ENCODE measurements at regions not wholly inside any gene's neighbourhood (a gene's known extent, or its start where the extent isn't known, plus 50 kb on each side); places are given as distances from the start of the nearest gene placed in this dataset.

DNA sequence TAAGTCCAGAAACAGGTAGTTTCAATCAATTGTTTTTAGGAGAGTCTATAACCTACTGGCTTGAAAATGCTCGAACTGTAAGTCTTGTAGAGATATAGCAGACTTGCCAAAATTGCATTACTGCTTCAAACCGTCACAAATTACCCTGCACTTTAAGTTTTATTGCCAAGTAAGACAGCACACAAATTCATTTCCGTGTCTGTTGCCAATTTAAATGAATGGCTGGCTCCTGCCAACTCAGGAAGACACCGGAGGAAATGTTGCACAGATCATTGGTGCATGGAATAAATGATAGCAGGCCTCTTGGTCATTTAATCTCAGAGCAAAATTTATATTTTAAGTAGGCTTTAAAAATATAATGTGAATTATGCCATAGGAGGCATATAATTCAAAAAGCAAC, 438.1 kb downstream of the HACE1 start:
- no peak for DNase-seq (ENCODE audit: low read depth in 3 of 3)

DNA sequence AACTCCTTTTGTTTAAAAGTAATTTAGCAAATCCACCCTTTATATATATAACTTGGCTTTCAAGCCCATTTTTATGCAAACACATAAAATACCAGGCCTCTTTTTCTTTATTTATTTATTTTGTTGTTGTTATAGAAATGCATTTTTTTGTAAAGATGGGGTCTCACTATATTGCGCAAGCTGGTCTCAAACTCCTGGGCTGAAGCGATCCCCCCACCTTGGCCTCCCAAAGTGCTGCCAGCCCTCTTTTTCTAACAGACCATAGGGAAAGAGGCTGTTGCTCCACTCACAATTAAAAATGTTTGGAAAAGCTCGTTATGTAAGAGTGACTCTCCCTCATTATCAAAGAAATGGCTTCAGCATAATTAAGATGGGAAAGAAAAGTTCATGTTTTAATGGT, 440.9 kb downstream of the HACE1 start:
- DNase-seq (ENCODE audit: low read depth in 3 of 3) = no peak

DNA sequence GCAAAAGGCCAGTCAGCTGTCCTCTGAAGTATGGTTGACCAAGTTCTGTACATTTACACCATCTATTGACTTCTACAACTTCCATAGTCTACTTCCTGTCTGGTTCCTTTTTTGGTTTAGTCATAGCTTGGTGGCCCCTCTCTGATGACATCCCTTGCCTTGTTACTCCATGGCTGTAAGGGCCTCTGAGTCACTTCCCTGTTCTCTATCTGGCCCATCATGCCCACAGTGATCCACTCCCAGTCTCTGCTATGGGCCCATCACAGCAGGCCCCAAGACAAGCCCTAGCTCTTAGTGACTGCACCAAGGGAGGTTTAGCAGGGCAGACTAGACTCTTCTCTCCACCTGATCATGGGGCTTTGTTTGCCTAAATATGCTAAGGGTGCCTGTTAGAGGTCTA, 441.6 kb downstream of the HACE1 start:
- DNase-seq (ENCODE audit: low read depth in 3 of 3) = no peak

DNA sequence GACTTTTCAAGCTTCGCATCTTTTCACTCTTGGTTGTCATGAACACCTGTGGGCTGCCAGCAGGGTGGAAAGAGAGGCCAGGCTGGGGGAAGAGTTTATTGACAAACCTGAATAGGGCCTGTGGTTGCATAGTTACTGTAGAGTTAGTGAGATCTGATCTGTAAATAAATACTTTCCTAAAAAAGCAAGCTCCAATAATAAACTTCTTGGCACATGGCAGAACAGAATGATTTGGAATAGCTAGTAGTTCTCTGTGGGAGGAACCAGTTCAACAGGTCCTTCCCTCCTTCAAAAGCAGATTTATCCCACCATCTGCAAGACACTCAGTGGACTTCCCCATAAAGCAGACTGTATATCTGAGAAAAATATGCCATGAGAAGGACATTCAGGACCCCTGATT, 445.0 kb downstream of the HACE1 start:
- no peak for DNase-seq (ENCODE audit: low read depth in 3 of 3)

DNA sequence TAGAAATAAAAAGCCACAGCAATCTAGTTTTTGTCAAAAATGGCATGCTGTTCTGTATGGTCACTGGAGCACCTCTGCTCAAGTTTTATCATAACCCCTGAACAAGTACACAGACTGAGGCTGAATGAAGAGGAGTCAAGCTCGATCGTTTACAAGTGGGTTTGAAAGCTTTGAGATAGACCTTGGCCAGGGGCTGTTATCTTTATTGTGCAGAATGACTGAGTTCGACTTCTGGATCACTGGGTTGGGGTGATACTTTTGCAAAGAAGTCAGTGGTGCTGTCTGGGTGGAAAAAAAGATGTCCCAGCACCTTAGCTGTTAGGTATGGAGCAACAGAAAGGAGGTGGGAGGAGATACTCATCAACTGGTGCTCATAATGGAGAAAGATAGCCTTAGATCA, 446.0 kb downstream of the HACE1 start:
- DNase-seq (ENCODE audit: low read depth in 3 of 3) = no peak

DNA sequence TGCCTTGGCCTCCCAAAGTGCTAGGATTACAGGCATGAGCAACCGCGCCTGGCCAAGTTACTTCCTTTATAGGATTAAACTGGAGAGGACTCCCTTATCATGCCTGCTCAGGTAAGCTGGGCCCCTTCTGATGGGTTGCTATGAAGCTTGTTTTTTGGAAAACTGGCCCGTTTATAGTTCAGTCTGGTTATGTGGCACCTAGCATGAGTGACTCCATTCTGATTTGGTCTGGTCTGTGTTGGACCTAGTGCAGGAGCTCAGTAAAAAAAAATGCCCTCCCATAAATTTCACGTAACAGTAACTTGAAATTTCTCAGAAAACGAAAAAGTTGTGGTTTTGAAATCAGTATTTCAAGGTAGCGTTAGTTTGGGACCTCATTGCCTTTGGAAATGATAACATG, 448.4 kb downstream of the HACE1 start:
- DNase-seq (ENCODE audit: low read depth in 3 of 3) = no peak

DNA sequence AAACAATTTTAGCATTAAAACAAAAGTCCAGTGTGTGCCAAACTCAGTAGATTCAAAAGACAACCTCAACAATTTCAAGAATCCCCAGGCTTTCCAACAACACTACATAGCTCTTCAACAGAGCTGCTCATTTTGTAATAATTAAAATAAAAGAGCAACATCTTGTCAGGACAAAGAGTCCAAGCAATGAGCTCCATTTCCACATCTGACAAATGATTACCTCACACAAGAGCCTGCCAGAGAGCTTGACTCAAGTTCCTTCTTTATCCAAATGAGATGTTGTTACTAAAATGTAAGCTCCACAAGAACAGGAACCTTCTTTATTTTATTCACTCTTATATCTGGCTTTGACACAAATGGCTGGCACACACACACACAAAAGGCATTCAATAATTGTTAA, 449.8 kb downstream of the HACE1 start:
- DNase-seq (ENCODE audit: low read depth in 3 of 3) = no peak

DNA sequence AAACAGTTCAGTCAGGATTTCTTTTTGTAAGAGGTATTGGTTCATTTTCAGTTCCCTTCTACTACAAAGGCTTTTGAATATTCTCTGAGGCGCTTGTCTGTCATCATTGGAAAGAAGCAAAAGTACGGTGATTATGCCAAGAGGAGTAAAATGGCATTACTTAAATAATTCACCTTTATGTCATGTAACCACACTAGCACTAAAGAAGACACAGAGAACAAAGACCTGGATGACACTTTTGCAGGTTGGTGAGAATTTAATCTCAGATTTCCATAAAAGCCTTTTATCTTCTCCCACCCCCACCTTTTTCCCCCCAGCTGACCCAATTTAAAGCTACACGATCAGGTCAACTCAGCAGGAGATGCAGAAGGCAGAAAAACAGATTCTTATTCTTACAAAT, 451.8 kb downstream of the HACE1 start:
- no peak for DNase-seq (ENCODE audit: low read depth in 3 of 3)

DNA sequence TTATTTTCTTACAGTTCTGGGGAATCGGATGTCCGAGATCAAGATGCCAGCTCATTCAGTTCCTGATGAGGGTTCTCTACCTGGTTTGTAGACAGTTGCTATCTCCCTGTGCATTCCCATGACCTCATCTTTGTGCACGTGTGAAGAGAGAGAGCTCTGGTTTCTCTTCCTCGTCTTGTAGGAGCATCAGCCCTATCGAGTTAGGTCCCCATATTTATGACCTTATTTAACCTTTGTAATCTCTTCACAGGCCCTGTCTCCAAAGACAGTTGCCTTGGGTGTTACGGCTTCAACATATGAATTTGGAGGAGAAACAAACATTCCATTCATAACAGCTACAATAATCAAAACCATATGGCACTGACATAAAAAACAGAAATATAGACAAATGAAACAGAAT, 455.3 kb downstream of the HACE1 start:
- DNase-seq (ENCODE audit: low read depth in 3 of 3) = no peak

DNA sequence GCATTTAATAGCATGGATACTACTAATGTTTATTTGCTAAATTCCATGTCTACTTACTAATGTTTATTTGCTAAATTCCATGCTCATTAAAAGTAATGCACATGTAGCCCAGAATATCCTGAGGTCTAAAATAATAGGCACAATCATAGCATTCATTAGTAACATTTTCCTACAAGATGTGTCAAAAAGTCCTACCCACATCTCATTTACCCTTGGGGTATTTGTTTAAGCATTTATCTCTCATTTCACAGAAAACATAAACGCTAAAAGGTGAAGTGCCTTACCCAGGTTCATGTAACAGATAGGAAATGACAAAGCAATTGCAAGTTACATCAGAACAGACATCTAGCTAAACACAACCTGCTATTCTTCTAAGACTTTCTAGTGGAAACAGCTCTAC, 457.1 kb downstream of the HACE1 start:
- no peak for DNase-seq (ENCODE audit: low read depth in 3 of 3)

DNA sequence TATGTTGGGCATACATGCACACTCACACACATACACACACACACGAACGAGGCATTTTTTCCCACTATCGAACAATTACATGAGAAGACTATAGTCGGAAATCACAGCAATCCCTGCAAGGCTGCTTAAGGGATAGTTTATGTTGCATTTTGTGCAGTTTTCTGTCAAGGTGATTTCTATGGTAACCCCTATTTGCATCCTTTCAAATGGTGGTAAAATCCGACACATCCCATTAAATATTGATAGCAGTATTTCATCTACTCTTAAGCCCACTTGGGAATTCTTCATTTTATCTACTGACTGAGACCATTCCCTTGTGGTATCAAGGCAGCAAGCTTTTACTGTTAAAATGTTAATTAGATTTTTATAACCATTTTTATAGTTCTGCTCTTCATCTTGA, 457.8 kb downstream of the HACE1 start:
- no peak for DNase-seq (ENCODE audit: low read depth in 3 of 3)

DNA sequence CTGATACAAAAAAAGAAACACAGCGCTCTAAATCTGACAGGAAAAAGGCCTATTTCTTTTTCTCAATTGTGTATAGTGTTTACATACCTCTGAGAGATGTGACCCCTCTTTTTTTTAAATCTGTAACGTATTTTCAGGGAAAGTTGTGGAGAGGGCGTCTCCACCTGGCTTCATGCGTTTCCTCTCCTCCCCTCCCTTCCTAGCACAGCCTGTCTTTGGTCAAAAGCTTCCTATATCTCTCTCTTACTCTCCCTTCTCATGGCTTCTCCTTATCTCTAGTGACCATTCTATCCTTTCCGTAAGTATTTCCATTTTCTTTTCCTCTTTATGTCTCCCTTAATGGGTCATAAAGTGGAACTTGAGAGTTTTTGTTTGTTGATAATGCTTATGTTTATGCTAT, 458.9 kb downstream of the HACE1 start:
- DNase-seq (ENCODE audit: low read depth in 3 of 3) = no peak

DNA sequence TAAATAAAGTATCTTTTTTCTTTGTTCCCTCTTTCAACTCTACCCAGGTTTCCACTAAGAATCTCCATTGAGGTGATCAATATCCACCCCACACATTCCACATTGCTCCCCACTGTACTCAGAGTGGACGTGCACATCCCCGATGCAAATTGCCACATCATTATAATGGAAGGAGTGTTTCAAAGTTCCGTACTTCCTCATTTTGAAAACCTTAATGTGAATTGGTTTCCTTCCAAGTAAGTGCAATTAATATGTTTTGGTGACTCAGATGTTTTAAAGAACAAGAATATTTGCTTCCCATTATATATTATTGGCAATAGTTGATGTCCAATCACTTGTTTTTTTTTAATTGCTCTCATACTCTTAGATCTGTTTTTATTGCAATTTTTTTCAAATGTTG, 463.6 kb downstream of the HACE1 start:
- no peak for DNase-seq (ENCODE audit: low read depth in 3 of 3)

DNA sequence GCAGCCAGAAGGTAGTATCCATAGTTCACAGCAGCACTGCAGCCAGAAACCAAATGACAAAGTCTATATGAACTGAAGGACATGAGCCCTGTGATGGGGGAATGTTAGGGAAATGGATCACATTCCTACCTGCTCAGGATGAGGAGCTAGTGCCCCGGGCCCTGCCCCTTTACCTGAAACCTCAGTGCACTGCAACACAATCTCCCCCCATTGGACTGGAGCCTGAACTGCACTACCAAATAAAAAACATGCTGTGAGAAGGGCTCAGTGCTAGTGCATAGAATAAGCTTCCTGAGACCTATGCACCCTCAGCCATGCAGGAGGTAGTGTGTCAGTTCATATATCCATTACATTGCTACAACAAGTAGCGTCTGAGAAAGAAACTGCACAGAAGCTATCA, 477.8 kb downstream of the HACE1 start:
- DNase-seq (ENCODE audit: low read depth in 3 of 3) = no peak

DNA sequence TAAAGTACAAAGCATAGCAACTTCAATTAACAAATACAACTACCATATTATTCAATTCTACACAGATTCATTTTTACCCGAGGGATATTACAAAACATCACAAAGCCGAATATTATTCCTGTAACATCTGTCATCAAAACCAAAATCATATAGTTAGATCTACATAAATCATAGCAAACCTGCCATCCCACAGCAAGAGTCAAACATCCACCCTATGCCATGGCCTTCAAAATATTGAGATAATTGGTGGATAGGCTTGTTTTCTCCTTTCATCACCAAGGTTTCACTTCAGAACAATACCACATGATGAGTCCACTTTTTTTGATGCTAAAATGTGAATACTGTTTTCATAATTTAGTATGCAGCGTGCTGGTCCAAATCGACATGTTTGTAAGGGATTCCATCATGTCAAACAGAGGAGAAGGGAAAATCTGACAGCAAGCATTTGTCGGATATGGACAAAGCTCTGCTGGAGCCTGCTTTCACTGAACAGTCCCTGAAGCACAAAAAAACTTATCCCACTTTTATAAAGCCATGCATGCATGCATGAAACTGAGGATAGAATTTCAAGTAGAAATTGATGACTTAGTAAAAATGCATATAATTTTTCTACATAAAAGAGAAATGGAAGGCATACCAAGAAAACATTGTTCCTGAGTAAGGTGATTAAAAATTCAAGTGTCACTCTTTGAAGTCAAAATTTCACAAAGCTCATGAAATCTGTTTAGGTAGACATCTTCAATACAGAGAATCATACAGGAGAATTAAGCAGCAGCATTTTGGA, 494.1 kb downstream of the HACE1 start:
- no peak for DNase-seq (ENCODE audit: low read depth in 3 of 3)

DNA sequence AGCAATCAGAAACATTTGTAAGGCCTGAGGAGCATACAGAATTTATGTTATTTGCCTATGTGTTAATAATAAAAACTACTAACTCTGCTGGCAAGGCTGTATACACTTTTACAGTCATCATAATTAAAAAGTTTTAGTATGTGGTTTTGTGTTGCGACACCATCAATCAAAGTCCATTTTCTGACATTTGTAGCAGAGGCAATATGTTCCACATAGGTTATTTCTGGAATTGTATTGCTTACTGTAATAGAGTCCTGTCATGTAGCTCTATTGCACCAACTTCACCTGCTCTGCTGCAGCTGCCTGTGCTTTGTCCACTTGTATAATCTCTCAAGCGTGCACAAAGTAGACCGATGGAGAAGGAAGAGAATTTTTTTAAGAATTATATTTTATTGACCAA, 501.8 kb downstream of the HACE1 start:
- no peak for DNase-seq (ENCODE audit: low read depth in 3 of 3)

DNA sequence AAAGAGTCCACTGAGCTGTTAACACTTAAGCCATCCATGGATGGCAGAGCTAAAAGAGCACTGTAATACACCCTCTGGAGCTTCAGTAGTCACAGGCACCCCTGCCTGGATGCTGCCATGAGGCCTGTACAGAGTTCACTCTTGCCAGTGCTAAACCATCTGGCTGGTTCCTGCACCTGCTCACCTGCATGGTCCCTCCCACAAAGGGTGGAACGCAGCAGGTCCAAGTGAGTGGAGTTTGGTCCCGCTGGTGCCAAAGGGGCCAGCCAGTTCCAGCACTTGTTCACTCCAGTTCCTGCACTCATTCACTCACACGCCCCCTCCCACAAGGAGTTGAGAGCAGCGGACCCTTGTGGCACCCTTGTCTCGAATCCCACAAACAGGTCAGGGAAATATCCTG, 503.5 kb downstream of the HACE1 start:
- DNase-seq (ENCODE audit: low read depth in 3 of 3) = no peak

DNA sequence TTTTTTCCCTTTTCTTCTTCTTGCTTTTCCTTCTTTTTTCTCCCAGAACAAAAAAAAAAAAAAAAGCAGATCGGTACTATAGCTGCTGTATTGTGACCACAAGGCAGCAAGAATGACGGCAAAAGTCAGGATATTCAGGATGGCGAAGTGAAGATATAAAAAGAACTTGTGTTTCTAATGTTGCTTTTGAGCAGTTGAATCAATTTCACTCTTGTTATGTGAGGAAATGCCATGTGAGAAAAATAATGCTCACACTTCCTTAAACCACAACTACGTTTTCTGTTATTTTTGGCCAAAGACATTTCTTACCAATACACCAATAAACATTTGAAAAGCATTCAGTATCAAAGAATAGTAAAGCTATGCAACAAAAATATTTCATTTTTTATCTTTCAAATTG, 510.5 kb downstream of the HACE1 start:
- DNase-seq (ENCODE audit: low read depth in 3 of 3) = no peak

DNA sequence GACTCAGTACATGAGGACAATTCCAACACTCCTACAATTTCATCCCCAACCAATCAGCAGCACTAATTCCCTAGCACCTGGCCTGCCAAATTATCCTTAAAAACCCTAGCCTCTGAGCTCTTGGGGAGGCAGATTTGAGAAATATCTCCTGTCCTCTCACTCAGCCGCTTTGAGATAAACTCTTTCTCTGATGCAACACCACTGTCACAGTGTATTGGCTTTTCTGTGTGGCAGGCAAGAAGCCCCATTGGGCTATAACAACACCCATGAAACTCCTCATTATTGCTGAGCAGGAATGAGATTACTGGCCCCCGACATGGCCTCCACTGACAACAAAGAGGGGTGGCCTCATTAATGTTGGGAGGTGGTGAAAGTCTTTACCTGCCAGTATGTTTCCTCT, 515.5 kb downstream of the HACE1 start:
- DNase-seq (ENCODE audit: low read depth in 3 of 3) = no peak

DNA sequence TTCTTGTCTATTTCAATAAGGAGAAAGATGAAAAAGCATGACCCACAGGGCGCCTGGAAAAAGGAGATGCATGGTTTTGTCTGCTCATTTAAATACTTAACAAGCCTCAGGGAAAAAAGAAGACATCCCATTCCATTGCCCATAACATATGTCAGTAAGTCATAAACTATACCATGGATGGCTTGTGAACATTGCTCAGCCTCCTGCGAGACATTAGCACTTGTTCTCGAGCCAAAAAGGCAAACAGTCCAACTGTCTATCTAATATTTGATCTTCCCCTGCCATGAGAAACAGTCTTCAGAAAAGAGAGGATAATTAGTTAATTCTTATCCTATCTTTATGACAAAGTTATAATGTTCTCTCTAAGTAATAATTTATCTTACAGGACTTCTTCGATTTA, 527.4 kb downstream of the HACE1 start:
- DNase-seq (ENCODE audit: low read depth in 3 of 3) = no peak

DNA sequence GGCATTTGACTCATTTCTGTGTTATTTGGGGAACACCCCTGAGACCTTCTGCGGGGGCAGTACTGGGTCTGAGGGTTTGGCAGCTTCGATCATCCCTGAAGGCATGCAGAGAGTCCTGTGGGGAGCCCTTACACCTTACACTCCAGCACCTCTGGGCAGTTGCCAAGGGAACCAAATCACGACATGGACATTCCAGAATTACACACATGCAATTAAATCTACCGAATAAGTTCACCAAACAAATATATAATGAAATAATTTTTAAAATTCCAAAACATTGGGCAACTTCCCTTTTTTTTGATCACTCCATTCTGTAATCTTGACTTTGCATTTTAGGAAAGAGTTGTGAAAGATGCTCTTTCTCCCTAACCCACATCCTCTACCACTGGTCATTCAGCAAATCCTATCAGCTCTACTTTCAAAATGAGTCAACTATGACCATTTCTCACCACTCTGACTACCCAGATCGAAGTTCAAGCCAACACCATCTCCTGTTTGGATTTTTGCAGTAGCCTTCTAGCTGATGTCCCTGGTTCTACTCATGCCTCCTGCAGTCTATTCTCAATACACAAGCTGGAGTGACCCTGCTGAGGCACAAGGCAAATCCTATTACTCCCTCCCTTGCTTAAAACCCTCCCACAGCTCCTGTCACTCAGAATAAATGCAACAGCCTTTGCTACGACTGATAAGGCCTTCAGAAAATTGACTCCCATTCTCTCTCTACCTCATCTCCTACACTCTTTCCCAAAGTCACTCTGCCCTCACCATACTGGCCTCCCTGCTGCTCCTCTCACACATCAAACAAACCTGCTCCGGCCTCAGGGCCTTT, 533.3 kb downstream of the HACE1 start:
- no peak for DNase-seq (ENCODE audit: low read depth in 3 of 3)

DNA sequence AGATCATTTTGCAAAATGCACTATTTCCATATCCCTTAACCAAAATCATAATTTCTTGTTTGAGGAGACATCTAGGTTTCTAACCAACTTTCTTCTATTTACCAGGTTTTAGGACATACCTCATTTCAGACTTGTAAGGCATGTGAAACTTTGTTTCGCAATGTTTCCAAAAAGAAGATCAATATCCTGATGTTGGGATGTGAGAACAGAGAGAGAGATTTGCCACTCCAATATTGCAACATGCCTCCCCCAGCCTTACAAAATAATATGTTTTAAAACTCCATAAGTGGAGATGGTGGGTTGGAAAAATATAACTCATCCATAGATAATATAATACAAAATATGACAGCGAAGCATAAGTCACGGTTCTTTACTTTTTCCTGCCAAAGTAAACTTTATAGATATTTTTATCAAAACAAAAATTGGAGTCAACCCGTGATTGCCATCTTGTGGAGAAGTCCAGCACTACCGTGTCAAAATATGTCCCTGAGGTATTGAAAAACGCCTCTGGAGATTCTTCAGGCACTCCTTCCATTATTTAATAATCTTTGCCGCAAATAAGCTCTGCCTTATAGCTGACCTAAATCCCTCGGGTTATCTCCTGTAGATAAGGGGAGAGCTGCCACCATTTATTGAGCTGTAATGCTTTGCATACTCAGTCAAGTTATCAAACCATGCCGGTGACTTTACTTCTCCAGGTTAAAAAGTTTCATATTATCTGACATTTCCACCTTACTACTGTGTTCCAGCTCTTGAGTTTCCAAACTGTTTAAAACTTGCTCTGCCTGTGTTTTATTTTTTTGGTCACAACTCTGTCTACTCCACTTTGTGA, 534.2 kb downstream of the HACE1 start:
- no peak for DNase-seq (ENCODE audit: low read depth in 3 of 3)

DNA sequence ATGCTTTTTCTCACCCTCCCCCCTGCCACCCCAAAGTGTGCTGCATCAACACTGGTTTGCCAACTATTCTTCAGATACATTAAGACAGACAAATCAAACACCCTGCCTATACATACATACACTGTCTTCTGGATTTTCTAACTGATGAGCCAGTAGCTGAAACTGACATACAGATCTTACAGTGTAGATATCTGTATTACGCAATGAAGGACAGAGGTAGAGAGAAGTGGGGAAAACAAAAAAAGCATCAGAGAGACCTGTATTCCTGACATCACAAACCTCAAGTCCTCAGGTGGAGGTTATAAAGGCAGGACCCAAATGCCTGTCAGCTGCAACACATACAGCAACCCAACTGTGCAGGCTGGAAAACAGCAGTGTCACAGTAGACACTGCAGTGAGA, 535.4 kb downstream of the HACE1 start:
- no peak for DNase-seq (ENCODE audit: low read depth in 3 of 3)

All from stimulated activated CD4-positive, alpha-beta T cell treated with anti-CD3 and anti-CD28 coated beads, TNF-alpha, amount 100 ng/mL, for 24 hours (primary cell).